ENCODE measurements at regions not wholly inside any gene's neighbourhood (a gene's known extent, or its start where the extent isn't known, plus 50 kb on each side); places are given as distances from the start of the nearest gene placed in this dataset.

DNA sequence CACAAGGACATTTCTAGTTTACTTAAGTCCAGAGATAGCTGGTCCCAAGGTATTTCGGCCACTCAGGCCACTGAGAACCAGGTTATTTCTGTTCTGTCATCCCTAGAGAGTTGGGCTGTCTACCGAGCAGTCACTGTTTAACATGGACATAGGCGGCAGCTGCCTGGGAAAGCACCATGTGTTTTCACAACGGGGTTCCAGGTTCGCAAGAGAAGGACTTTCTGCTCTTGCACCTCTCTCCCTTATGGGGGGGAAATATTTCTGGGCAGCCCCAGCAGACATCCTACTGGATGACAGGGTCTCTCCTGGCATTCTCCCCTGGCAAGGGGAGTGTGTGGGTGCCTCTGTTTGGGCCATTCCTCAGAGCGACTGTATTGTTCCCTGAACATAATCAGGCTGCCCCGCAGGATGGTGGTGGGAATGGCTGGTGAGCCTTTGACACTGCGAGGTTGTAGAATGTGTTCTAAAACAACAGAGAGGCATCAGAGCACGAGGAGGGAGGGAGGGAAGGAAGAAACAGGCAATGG lies 64.4 kb upstream of the DUSP22 start:
- H3K36me3 Mint-ChIP-seq = peaks cover 6% of the 10 kb centered on the region
- peaks cover 28% of the 10 kb centered on the region for H3K4me1 Mint-ChIP-seq
- H3K9me3 Mint-ChIP-seq = peaks cover 1% of the 10 kb centered on the region
- POLR2A ChIA-PET = interaction anchor here (1.8 kb wide), 1 partner anchor 163 kb away, joined by 5 read pairs; the partner anchor contains the start of gene IRF4
- H3K4me3 Mint-ChIP-seq = no peak overlapping the region
- H3K27me3 Mint-ChIP-seq = no peaks in the 10 kb centered on the region
- H3K27ac Mint-ChIP-seq = no peak overlapping the region
- no peak for ATAC-seq (ENCODE audit: low read depth)
- DNase-seq = no peak

DNA sequence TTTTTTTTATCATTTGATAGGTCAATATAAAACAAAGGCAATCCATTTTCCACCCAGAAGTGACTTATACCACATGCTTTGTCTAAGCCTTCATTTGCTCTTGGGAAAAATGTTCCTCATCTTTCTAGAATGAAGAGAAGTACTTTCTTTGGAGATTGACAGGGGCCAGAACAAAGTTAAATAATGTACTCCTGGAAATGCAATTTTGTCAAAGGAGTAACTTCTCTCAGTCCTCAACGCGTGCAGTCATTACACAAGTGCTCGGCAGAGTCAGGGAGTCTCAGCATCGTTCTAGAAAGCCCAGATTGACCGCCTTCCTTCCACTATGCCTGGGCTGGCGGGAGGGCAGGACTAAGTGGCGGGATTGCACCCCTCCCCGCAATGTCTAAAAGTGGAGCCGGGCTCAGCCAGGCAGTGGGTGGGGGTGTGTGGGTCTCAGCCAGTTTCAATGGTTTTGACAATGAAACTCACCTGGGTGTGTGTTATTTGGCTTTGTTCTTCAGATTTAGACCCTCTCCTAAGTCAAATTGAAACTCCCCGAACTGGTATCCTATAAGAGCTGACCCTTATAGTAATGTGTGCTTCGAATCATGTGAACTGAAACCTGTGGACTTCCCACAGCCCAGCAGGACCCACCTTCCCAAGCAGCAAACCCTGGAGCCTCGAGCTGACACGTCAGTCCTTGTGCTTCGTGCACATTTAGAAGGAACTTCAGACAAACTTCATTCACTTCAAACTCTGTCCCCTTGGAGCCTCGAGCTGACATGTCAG lies 63.2 kb upstream of the DUSP22 start:
- ATAC-seq (ENCODE audit: low read depth) (no peak), DNase-seq (no peak)
- H3K27me3 Mint-ChIP-seq = no peaks in the 10 kb centered on the region
- H3K4me3 Mint-ChIP-seq = no peak overlapping the region
- POLR2A ChIA-PET = no interaction called here
- no peak overlapping the region for H3K27ac Mint-ChIP-seq
- H3K4me1 Mint-ChIP-seq = peaks cover 24% of the 10 kb centered on the region
- H3K36me3 Mint-ChIP-seq = peaks cover 6% of the 10 kb centered on the region
- peaks cover 1% of the 10 kb centered on the region for H3K9me3 Mint-ChIP-seq

DNA sequence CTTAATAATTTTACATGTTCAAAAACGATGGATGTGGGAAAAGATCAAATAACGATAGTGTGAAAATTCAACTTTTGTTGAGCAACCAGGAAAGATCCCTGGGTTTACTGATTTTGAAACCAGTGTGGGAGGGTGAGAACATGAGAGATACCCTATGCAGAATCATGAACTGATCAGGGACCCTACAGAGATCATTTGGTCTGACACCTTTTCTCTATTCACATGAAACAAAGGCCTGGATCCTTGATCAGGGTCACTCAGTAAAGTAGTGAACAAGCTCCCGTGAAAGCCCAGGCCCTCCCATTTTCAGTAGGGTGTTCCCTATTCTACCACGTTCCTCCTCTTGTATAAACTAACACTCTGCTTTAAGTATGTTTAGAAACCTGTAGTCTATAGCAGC lies 60.5 kb upstream of the DUSP22 start:
- Mint-ChIP-seq H3K4me1 (peaks cover 22% of the 10 kb centered on the region), H3K27ac (no peak overlapping the region), H3K27me3 (no peaks in the 10 kb centered on the region), H3K4me3 (no peak overlapping the region), H3K9me3 (peaks cover under 1% of the 10 kb centered on the region), H3K36me3 (peaks cover 6% of the 10 kb centered on the region)
- ATAC-seq (ENCODE audit: low read depth) = no peak
- no peak for DNase-seq
- POLR2A ChIA-PET = interaction anchor here (1.4 kb wide), 1 partner anchor 61 kb away, joined by 5 read pairs; no protein-coding TSS in a partner anchor

DNA sequence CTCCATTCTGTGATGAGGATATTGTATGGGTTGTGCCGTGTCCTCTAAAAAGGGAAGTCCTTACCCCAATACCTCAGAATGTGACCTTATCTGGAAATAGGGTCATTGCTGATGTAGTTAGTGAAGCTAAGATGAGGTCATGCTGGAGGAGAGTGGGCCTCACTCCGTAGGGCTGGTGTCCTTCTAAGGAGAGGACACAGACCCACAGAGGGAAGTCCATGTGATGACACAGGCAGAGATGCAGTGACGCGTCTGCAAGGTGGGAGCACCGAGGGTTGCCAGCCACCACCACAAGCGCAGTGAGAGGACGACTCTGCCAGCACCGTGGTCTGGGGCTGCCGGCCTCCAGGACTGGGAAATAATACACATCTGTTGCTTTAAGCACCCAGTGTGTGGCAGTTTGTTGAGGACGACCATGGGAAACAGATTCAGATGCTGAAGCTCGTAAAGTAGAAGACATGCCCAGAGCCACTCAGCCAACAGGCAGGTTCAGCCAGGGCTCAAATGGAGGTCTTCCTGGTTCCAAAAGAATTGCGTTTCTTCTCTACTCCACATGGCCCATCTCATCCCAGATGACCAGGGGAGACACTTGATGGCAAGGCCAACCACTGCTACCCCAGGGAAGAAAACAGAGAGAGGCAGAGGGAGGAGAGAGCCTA lies 59.2 kb upstream of the DUSP22 start:
- H3K4me3 Mint-ChIP-seq = no peak overlapping the region

DNA sequence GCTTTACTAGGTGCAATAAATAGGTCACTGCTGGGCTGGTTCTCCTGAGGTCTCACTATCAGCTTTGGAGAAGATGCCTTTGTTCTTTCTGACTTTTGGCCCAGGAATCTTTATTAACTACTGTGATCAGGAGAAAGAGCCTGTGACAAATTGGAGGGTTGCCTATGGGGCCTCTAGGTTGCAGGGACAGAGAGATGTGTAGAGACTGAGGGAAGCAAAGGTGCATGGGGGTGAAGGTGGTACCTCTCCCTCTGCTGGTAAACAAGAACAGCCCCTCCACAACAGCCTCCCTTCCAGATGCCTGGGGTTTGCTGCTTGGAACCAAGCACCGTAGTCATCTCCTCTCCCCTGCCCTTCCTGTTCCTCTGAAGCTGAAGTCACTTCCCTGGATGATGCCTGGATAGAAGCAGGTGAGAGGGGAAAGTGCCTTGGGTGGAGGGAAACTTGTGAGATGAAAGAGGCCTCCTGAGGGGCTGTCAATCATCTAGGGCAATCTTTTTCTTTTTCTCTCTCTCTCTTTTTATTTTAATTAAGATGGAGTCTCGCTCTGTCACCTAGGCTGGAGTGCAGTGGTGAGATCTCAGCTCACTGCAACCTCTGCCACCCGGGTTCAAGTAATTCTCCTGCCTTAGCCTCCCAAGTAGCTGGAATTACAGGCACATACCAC lies 57.4 kb upstream of the DUSP22 start:
- POLR2A ChIA-PET = interaction anchor here (3.5 kb wide), 1 partner anchor 9 kb away, joined by 11 read pairs; no protein-coding TSS in a partner anchor
- peak overlapping the region; percentile 80 for H3K4me3 Mint-ChIP-seq

More for the DNA sequence above, 59.2 kb upstream of the DUSP22 start:
- Mint-ChIP-seq H3K36me3 (peaks cover 3% of the 10 kb centered on the region), H3K27ac (no peak overlapping the region), H3K27me3 (no peaks in the 10 kb centered on the region), H3K4me1 (peaks cover 27% of the 10 kb centered on the region), H3K9me3 (peaks cover 2% of the 10 kb centered on the region)
- POLR2A ChIA-PET = interaction anchor here (1.4 kb wide), 1 partner anchor 60 kb away, joined by 5 read pairs; no protein-coding TSS in a partner anchor
- DNase-seq = no peak
- ATAC-seq (ENCODE audit: low read depth) = no peak

DNA sequence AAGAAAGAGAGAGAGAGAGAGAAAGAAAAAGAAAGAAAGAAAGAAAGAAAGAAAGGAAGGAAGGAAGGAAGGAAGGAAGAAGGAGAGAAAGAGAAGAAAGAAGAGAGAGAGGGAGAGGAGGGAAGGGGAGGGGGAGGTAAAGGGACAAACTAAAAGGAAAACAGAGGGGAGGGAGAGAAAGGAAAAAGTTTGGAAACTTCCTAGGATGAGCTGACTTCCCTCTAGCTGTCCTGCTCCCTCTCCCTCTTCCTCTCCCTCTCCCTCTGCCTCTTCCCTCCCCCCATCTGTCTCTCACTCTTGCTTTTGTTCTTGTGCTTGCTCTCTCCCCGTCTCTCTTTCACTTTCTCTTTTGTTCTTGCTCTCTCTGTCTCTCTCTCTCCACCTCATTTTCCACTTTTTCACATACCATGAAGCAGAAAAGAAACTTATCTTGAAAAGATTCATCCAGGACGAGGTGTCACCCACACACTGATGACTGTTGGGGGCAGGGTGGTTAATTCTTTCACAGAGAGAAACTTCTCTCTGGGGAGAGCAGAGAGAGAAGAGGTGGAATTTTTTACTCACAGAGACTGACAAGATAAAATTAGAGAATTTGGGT lies 56.4 kb upstream of the DUSP22 start:
- ATAC-seq (ENCODE audit: low read depth) (peak; percentile 87), DNase-seq (no peak)
- peaks cover 4% of the 10 kb centered on the region for H3K36me3 Mint-ChIP-seq
- H3K9me3 Mint-ChIP-seq = peaks cover 3% of the 10 kb centered on the region
- H3K4me1 Mint-ChIP-seq = peaks cover 28% of the 10 kb centered on the region
- H3K4me3 Mint-ChIP-seq = peak overlapping the region; percentile 80
- H3K27me3 Mint-ChIP-seq = no peaks in the 10 kb centered on the region
- H3K27ac Mint-ChIP-seq = peak overlapping the region; percentile 95
- POLR2A ChIA-PET = interaction anchor here (1.0 to 3.5 kb wide), 2 partner anchors 10 to 11 kb away, joined by 3 to 11 read pairs; no protein-coding TSS in a partner anchor

More for the DNA sequence above, 57.4 kb upstream of the DUSP22 start:
- Mint-ChIP-seq H3K27me3 (no peaks in the 10 kb centered on the region), H3K36me3 (peaks cover 4% of the 10 kb centered on the region), H3K4me1 (peaks cover 28% of the 10 kb centered on the region), H3K9me3 (peaks cover 3% of the 10 kb centered on the region), H3K27ac (peak overlapping the region; percentile 95)
- DNase-seq = no peak
- ATAC-seq (ENCODE audit: low read depth) = no peak

DNA sequence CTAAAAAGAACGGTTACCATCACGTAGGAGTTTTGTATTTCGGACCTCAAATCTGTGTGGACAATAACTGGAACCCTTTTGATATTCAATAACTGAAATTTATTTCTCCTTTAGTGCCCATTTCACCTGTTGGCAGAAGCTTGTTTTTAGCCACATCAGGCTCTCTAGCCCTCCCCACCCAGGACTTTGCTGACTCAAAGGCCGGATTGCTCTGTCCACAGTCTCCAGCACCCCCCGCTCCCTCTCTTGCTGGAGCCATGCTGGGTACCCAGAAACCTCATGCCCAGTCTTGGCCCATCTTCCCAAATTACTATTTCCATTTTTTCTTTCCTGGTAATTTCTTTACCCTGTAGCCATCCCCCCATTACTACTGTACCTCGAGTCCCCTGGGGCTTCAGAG lies 55.8 kb upstream of the DUSP22 start:
- Mint-ChIP-seq H3K27me3 (no peaks in the 10 kb centered on the region), H3K4me1 (peaks cover 31% of the 10 kb centered on the region), H3K4me3 (peak overlapping the region; percentile 80), H3K27ac (peak overlapping the region; percentile 95), H3K36me3 (peaks cover 4% of the 10 kb centered on the region), H3K9me3 (peaks cover 3% of the 10 kb centered on the region)
- ATAC-seq (ENCODE audit: low read depth) (no peak), DNase-seq (no peak)
- POLR2A ChIA-PET = interaction anchor here (1.0 to 3.5 kb wide), 2 partner anchors 10 to 12 kb away, joined by 3 to 11 read pairs; no protein-coding TSS in a partner anchor

DNA sequence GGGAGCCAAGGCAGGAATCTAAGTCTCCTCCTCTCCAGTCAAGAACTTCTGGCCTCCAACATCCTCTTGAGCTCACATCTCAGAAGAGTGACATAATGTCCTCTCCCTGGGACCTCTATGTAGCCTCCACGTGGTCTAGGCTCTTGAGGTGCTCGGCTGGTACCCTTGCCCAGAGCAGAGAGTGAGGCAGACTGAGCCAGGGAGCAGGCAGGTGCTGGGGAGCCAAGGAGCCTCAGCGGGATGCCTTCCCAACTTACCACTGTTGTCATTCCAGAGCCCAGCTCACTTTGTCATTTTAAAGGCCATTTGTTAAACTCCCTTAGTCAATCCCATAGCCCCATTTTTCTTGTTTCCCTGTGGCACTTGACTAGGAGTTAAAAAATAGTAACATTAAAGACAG lies 52.1 kb upstream of the DUSP22 start:
- Mint-ChIP-seq H3K4me1 (peaks cover 24% of the 10 kb centered on the region), H3K4me3 (no peak overlapping the region), H3K27ac (no peak overlapping the region), H3K27me3 (no peaks in the 10 kb centered on the region), H3K36me3 (peaks cover 5% of the 10 kb centered on the region), H3K9me3 (peaks cover 3% of the 10 kb centered on the region)
- DNase-seq (no peak), ATAC-seq (ENCODE audit: low read depth) (no peak)
- POLR2A ChIA-PET = no interaction called here

DNA sequence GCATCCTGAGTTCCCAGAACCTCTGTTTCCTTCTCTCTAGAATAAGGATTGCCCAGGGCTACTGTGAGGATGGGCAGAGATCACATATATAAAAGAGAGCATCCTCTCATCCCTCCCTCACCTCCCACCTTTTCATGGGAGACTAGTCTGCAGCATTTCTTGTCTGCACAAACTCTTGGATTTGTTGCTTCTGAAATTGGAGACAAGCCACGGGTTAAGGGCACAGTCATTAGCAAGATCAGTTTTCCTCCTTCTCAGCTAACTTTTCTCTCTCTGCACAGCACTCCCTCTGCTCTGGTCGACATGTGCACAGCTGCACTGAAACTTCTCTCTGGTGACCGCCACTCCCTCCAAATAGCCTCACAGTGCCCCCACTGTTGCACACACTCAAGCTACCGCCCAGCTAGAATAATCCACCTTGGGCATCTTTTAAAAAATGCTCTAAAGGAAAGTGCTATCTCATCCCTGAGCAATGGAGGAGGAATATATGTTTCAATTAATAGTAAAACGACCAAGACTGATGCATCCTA lies 50.9 kb upstream of the DUSP22 start:
- Mint-ChIP-seq H3K9me3 (peaks cover 3% of the 10 kb centered on the region), H3K27me3 (peaks cover 2% of the 10 kb centered on the region), H3K4me1 (peaks cover 15% of the 10 kb centered on the region), H3K36me3 (peaks cover 3% of the 10 kb centered on the region), H3K27ac (no peak overlapping the region), H3K4me3 (no peak overlapping the region)
- no peak for ATAC-seq (ENCODE audit: low read depth)
- DNase-seq = no peak
- POLR2A ChIA-PET = no interaction called here
